Ascending aorta (tissue), 2 donors: ENCODE measurements at regions not wholly inside any gene's neighbourhood (a gene's known extent, or its start where the extent isn't known, plus 50 kb on each side); places are given as distances from the start of the nearest gene placed in this dataset.

Experiments used
- DNase-seq, 2 donors: peaks; one replicate each; pipeline ENCODE4 v3.0.0-alpha.2; 2019; ENCODE audit warnings: low spot score in 2 of 2
- H3K27ac ChIP-seq, 2 donors: fragments of 200-600 bp; sonication (generic); one replicate each; pipeline ENCODE4 v1.5.1; 2016 to 2017; ENCODE audit warnings: mild to moderate bottlenecking in 1 of 2
- H3K27me3 ChIP-seq: fragments of 200-600 bp; sonication (generic); one replicate; pipeline ENCODE4 v1.5.1; 2017
- H3K36me3 ChIP-seq, 2 donors: fragments of 200-600 bp; sonication (generic); one replicate each; pipeline ENCODE4 v1.5.1; 2016
- H3K4me1 ChIP-seq, 2 donors: fragments of 200-600 bp; sonication (generic); one replicate each; pipeline ENCODE4 v1.5.1; 2016 to 2017; ENCODE audit warnings: mild to moderate bottlenecking in 1 of 2
- H3K4me3 ChIP-seq, 2 donors: fragments of 200-600 bp; sonication (generic); one replicate each; pipeline ENCODE4 v1.5.1; 2016 to 2017; ENCODE audit warnings: mild to moderate bottlenecking in 1 of 2
- H3K9me3 ChIP-seq, 2 donors: fragments of 200-600 bp; sonication (generic); one replicate each; pipeline ENCODE4 v1.5.1; 2016
- intact Hi-C: fragments of 100-400 bp; cut with DNase I; formaldehyde crosslinking; loops from one replicate; pipeline ENCODE4 v1.15.1; 2023
- TF ChIP-seq, protein P1 (sequence below), 3 experiments: fragments of 200-600 bp in 2 of 3; fragments of 450-650 bp in 1 of 3; sonication (generic) in 2 of 3; IDR thresholded peaks; one replicate each; pipeline ENCODE4 v1.5.1; 2016 to 2019; ENCODE audit warnings: antibody characterized with exemption in 3 of 3, mild to moderate bottlenecking in 1 of 3, moderate library complexity in 1 of 3

DNA sequence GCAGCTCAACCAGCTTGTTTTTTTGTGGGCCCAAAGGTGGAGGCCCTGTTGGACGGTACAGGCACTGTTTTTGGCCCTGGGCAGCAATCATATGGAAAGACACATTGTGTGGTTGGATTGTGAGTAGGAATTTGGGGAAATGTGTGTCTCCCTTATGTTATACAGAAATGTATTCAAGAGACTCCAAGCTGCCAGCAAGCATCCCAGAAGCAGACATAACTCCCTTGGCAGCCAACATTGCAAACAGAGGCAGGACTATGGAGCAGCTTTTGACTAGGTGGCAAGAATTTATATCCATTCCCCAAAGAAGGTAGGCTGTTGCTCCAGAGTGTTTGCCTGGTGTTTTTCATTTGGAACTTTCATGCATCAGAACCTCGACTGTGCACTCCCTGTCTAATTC lies 104.9 kb downstream of the BUB3 start:
- DNase-seq = no peak
- Histone ChIP-seq H3K27me3 (no peaks in the 10 kb centered on the region), H3K9me3 (no peaks in the 10 kb centered on the region), H3K4me3 (no peak overlapping the region), H3K36me3 (no peaks in the 10 kb centered on the region), H3K4me1 (no peaks in the 10 kb centered on the region), H3K27ac (no peak overlapping the region)
- intact Hi-C loops = no loop called here
- TF ChIP-seq, protein P1, sequence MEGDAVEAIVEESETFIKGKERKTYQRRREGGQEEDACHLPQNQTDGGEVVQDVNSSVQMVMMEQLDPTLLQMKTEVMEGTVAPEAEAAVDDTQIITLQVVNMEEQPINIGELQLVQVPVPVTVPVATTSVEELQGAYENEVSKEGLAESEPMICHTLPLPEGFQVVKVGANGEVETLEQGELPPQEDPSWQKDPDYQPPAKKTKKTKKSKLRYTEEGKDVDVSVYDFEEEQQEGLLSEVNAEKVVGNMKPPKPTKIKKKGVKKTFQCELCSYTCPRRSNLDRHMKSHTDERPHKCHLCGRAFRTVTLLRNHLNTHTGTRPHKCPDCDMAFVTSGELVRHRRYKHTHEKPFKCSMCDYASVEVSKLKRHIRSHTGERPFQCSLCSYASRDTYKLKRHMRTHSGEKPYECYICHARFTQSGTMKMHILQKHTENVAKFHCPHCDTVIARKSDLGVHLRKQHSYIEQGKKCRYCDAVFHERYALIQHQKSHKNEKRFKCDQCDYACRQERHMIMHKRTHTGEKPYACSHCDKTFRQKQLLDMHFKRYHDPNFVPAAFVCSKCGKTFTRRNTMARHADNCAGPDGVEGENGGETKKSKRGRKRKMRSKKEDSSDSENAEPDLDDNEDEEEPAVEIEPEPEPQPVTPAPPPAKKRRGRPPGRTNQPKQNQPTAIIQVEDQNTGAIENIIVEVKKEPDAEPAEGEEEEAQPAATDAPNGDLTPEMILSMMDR (IDR thresholded peaks at IDR 0.05) = no peak

DNA sequence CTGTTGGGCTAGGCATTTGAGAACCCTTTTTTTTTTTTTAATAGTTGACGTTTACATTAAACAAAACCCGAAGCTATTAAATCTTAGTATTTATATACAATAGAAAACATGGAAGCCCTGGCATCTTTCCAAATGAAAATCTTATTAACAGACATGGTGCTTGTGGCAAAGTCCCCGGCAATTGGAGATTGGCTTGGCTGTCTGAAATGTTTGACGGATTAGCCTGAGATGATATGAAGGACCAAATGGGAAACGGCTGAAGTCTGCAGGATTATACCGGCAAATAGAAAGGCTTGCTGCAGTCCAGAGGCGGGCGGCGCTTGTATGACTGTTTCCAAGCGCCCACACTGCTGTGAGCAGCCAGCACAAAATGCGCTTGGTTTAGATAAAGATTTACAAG lies 105.6 kb downstream of the BUB3 start:
- TF ChIP-seq, protein P1 (IDR thresholded peaks at IDR 0.05) = no peak
- no peaks in the 10 kb centered on the region for H3K9me3 ChIP-seq
- H3K4me3 ChIP-seq = no peak overlapping the region
- intact Hi-C loops = no loop called here
- no peaks in the 10 kb centered on the region for H3K4me1 ChIP-seq
- no peaks in the 10 kb centered on the region for H3K27me3 ChIP-seq
- H3K36me3 ChIP-seq = no peaks in the 10 kb centered on the region
- DNase-seq = no peak
- no peak overlapping the region for H3K27ac ChIP-seq

DNA sequence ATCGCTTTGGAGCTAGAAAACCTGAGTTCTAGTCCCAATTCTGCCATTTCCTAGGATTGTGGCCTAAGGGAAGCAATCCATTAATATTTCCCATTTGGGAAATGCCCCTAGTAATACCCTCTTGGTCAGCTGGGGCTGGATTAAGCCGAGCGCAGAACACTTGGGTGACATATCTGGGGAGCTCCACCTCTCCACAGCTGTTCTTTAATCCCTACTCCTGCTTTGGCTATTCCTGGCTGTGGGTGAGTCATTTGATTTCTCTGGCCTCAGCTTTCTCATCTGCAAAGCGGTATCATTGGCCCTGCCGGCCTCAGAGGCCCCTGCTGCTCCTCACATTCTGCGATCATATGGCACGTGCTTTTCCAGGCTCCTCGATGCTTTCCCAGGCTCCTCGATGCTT lies 108.3 kb downstream of the BUB3 start:
- no peaks in the 10 kb centered on the region for H3K4me1 ChIP-seq
- intact Hi-C loops = no loop called here
- TF ChIP-seq, protein P1 (IDR thresholded peaks at IDR 0.05) = no peak
- no peaks in the 10 kb centered on the region for H3K27me3 ChIP-seq
- no peak overlapping the region for H3K27ac ChIP-seq
- H3K9me3 ChIP-seq = no peaks in the 10 kb centered on the region
- no peak for DNase-seq
- H3K4me3 ChIP-seq = no peak overlapping the region
- no peaks in the 10 kb centered on the region for H3K36me3 ChIP-seq

DNA sequence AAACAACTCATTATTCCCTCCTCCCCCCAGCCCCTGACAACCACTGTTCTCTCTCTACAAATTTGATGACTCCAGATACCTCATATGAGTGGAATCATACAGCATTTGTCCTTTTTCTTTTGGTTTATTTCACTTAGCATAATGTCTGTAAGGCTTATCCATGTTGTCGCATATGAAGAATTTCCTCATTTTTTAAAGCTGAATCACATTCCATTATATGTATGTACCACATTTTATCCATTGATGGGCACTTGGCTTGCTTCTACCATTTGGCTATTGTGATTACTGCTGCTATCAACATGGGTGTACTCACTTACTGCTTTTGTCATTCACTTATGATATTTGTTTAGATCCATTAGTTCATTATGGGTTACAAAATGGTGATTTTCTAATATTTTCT lies 112.8 kb downstream of the BUB3 start:
- H3K4me1 ChIP-seq = no peaks in the 10 kb centered on the region
- H3K9me3 ChIP-seq = no peaks in the 10 kb centered on the region
- intact Hi-C loops = no loop called here
- H3K36me3 ChIP-seq = no peaks in the 10 kb centered on the region
- no peak overlapping the region for H3K4me3 ChIP-seq
- TF ChIP-seq, protein P1 (IDR thresholded peaks at IDR 0.05) = no peak
- H3K27ac ChIP-seq = no peak overlapping the region
- no peak for DNase-seq
- no peaks in the 10 kb centered on the region for H3K27me3 ChIP-seq

DNA sequence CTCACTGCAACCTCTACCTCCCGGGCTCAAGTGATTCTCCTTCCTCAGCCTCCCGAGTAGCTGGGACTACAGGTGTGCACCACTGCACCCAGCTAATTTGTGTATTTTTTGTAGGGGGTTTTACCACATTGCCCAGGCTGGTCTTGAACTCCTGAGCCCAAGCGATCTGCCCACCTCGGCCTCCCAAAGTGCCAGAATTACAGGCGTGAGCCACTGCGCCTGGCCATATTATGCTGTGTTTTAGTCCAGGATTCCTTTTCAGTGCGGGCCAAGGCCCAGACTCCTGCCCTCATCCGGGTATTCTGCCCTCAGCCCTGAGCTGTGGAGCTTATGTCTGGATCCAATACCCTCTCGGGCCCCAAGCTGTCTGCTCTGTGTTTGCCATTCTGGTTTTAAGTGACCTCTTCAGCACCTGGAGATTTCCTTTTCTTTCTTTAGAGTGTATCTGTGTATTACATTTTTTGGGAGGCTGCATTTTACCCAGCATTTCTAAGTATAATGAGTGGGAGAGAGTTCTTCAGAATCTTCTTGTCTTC lies 114.9 kb downstream of the BUB3 start:
- no peak overlapping the region for H3K4me3 ChIP-seq
- H3K36me3 ChIP-seq = no peaks in the 10 kb centered on the region
- no peaks in the 10 kb centered on the region for H3K27me3 ChIP-seq
- TF ChIP-seq, protein P1 (IDR thresholded peaks at IDR 0.05) = no peak
- no peaks in the 10 kb centered on the region for H3K9me3 ChIP-seq
- no peak overlapping the region for H3K27ac ChIP-seq
- no peak for DNase-seq
- no peaks in the 10 kb centered on the region for H3K4me1 ChIP-seq
- intact Hi-C loops = no loop called here

DNA sequence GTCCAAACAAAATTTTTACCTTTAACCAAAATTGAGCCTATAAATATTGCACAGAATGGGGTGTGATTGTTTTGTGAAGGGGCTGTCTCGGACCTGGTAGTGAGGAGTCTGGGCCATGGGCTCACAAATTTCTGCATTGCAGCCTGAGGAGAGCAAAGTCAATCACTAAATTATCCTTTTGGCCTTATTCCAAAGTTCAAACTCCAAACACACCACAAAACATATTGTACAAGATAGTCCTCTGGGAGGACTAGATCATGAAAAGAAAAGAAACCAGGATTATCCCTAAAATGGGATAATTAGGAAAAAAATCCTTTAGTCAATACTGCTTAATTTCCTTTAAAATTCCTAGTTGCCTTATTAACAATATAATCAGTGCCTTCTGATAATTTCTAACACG lies 115.5 kb downstream of the BUB3 start:
- DNase-seq = no peak
- no peak overlapping the region for H3K4me3 ChIP-seq
- TF ChIP-seq, protein P1 (IDR thresholded peaks at IDR 0.05) = no peak

More for the DNA sequence above, 115.5 kb downstream of the BUB3 start:
- Histone ChIP-seq H3K9me3 (no peaks in the 10 kb centered on the region), H3K4me1 (no peaks in the 10 kb centered on the region), H3K27me3 (no peaks in the 10 kb centered on the region), H3K36me3 (no peaks in the 10 kb centered on the region), H3K27ac (no peak overlapping the region)
- intact Hi-C loops = no loop called here
